Activated naive CD4-positive, alpha-beta T cell treated with anti-CD3 and anti-CD28 coated beads, Interleukin-2, amount 50 U/mL, for 72 hours (primary cell): ENCODE measurements at regions not wholly inside any gene's neighbourhood (a gene's known extent, or its start where the extent isn't known, plus 50 kb on each side); places are given as distances from the start of the nearest gene placed in this dataset.
"Not testable (repeated sequence)": the region's sequence is repeated elsewhere in the genome, so short reads cannot be mapped to it uniquely, and the experiment has no call there.

Experiments used
- ATAC-seq, 2 donors: fragments of 150-1000 bp; cut with Tn5 transposase; 2 replicates each; pipeline ENCODE4 v1.10.0; 2021; ENCODE audit warnings: mild to moderate bottlenecking in 2 of 2, moderate library complexity in 2 of 2
- DNase-seq, 2 donors: peaks; one replicate each; pipeline ENCODE4 v3.0.0; 2021 to 2022; ENCODE audit warnings: low spot score in 2 of 2
- H3K27ac Mint-ChIP-seq, 2 donors: one replicate each; pipeline ENCODE4 v1.8.0; 2022; ENCODE audit warnings: mild to moderate bottlenecking in 2 of 2, mixed read lengths in 2 of 2
- H3K36me3 Mint-ChIP-seq, 2 donors: one replicate each; pipeline ENCODE4 v1.8.0; 2022; ENCODE audit warnings: mixed read lengths in 2 of 2
- H3K9me3 Mint-ChIP-seq, 2 donors: one replicate each; pipeline ENCODE4 v1.8.0; 2022; ENCODE audit warnings: mixed read lengths in 2 of 2

GRCh38 chr4:110853242-110853641, 230.4 kb upstream of the PITX2 start:
- Mint-ChIP-seq H3K27ac (no peak overlapping the region), H3K9me3 (no peaks in the 10 kb centered on the region), H3K36me3 (no peaks in the 10 kb centered on the region)
- no peak for ATAC-seq
- DNase-seq, result no peak

DNA sequence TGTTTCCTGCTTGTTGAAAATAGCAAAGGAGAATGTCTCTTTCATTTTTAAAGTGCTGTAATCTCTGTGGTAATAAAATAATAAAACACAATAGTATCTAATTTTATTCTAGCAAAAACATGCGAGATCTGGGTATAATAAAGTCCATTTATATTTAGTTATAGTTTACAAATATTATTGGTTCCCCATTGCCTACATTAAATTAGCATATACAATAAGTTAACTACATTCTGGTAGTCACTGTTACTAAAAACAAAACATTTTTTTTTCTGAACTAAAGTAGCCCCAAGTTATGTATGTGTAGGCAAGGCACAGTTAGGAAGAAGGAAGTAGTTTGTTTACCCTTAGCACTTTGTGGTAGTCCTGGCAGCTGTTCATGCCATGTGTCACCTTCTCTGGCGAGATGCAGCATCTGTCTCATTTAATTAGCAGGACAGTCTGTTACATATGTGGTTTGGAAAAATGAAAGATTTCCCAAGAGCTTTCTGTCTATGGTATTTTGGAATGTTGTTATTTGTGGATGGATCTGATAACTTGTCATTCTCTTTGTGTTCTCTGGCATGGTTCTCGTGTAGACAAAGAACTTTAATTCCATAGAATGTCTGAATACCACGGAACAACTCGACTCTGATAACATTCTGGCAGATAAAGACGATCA, 231.3 kb upstream of the PITX2 start:
- H3K36me3 Mint-ChIP-seq, result no peaks in the 10 kb centered on the region
- ATAC-seq, result no peak
- DNase-seq, result no peak
- no peaks in the 10 kb centered on the region for H3K9me3 Mint-ChIP-seq
- H3K27ac Mint-ChIP-seq, result no peak overlapping the region

GRCh38 chr4:110860125-110860524, 237.2 kb upstream of the PITX2 start:
- ATAC-seq, result no peak
- Mint-ChIP-seq H3K36me3 (no peaks in the 10 kb centered on the region), H3K27ac (no peak overlapping the region), H3K9me3 (no peaks in the 10 kb centered on the region)
- no peak for DNase-seq

GRCh38 chr4:110860901-110861300, 238.0 kb upstream of the PITX2 start:
- ATAC-seq (no peak), DNase-seq (no peak)
- no peak overlapping the region for H3K27ac Mint-ChIP-seq
- H3K9me3 Mint-ChIP-seq, result no peaks in the 10 kb centered on the region
- no peaks in the 10 kb centered on the region for H3K36me3 Mint-ChIP-seq

GRCh38 chr4:110865611-110866259, 242.9 kb upstream of the PITX2 start:
- Mint-ChIP-seq H3K36me3 (no peaks in the 10 kb centered on the region), H3K27ac (no peak overlapping the region), H3K9me3 (no peaks in the 10 kb centered on the region)
- ATAC-seq (no peak), DNase-seq (no peak)

DNA sequence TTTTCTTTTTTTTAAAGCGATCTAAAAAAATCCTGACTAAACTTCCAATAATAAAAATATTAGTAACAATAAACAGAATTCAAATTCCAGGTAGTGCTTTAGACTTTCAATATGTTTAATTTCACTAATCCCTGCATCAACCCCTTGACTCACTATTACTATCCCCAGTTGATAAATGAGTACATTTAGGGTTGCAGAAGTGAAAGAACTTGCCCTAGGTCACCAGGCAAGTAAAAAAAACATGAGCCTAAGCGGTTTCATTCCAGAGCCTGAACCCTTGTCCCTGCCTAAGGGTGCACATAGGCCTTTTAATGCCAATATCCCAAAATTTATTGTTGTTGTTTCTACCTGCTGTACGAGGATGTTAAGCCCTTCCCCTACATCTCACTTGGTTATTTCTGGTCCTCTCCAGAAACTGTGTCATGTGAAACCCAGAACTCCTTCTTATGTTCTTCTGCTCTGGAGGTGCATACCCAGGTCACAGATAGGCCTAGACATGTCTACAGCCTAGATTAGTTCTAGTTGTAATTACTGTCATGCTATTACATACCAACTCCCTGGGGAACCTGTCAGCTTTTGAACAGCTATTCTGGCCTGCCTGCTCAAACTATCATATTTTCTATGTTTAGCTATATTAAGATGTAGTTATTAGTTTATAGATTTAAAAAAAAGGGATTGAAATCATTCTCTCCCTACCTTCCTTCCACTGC, 244.5 kb upstream of the PITX2 start:
- Mint-ChIP-seq H3K27ac (no peak overlapping the region), H3K9me3 (no peaks in the 10 kb centered on the region), H3K36me3 (no peaks in the 10 kb centered on the region)
- ATAC-seq (no peak), DNase-seq (no peak)

- no peaks in the 10 kb centered on the region for H3K9me3 Mint-ChIP-seq
- no peak overlapping the region for H3K27ac Mint-ChIP-seq
- no peaks in the 10 kb centered on the region for H3K36me3 Mint-ChIP-seq
- ATAC-seq (no peak), DNase-seq (no peak)
Measured at GRCh38 chr4:110867981-110868720, 245.3 kb upstream of the PITX2 start.

DNA sequence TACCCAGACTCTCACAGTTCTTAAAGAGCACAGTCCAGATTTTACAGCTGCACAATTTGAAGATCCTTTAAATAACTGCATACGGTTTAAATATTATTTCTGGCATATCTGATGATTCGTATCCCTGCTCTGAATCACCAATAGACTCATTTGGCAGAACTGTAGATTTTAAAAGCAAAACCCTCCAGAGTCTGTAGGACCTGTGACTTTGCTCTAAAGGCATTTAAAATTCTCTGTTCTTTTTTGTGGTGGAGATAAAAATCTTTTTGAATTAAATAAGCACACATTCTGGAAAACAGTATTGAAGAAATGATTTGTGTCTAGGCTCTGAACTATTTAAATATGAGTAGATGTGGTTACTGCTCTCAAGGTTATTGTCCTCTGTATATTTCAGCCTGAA, 246.2 kb upstream of the PITX2 start:
- no peak for ATAC-seq
- no peaks in the 10 kb centered on the region for H3K36me3 Mint-ChIP-seq
- no peak overlapping the region for H3K27ac Mint-ChIP-seq

DNA sequence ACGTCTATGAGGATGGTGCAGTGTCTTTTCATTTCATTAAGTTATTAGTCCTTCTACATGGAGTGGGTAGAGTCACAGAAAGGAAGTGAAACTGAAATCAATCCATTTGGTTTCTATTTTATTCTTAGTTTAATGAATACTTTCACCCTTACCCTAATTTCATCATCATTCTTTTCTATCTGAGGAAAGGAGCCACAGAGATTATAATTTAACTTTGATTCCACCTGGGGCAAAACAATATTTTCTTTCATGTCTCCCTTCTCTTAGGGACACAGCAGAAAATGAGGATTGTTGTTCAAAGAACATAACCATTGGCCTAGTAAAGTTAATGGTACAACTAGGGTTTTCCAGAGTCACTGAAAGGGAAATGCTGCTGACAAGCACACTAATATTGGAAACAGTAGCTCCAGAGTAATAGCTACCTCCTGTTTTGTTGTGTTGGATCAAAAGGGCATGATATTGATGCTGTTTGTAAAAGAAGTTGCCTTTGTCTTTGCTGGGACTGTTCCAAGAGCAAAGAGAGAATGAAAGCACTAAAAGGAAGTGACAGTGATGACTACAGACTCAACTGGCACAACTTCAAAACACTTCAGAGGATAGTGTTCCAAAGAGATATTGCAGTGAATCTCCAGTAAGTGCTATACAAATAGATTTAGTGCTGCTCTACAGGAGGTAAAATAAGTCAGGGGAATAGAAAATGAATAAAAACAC, 247.1 kb upstream of the PITX2 start:
- no peaks in the 10 kb centered on the region for H3K36me3 Mint-ChIP-seq
- ATAC-seq, result no peak
- no peaks in the 10 kb centered on the region for H3K9me3 Mint-ChIP-seq
- DNase-seq, result no peak
- H3K27ac Mint-ChIP-seq, result no peak overlapping the region

More for the DNA sequence above, 246.2 kb upstream of the PITX2 start:
- no peak for DNase-seq
- no peaks in the 10 kb centered on the region for H3K9me3 Mint-ChIP-seq

DNA sequence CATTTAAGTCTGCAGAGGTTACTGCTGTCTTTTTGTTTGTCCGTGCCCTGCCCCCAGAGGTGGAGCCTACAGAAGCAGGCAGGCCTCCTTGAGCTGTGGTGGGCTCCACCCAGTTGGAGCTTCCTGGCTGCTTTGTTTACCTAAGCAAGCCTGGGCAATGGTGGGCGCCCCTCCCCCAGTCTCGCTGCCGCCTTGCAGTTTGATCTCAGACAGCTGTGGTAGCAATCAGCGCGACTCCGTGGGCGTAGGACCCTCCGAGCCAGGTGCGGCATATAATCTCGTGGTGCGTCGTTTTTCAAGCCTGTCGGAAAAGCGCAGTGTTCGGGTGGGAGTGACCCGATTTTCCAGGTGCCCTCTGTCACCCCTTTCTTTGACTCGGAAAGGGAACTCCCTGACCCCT, 253.3 kb upstream of the PITX2 start:
- H3K9me3 Mint-ChIP-seq, result peaks cover 10% of the 10 kb centered on the region in 2 donors
- ATAC-seq, DNase-seq, H3K36me3 Mint-ChIP-seq, H3K27ac Mint-ChIP-seq: not testable (repeated sequence)

DNA sequence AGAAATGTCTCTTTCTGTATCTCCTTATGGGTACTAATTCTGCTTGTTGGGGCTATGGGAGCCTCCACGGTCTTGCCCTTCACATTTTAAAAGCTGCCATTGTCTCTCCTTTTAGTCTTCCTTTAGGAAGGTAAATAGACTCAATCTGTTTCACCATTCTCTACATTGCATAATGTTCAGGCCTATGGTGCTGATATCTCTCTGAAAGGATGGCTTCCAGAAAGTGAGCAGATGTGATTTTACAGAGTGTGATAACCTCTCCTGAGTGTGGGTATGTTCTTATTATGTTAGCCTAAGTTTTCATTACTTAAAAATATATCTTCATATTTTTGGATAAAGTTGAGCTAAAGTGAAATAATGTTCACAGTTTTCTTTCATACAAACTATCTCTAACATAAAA, 254.0 kb upstream of the PITX2 start:
- no peak for DNase-seq
- ATAC-seq, result no peak
- peaks cover 0 to 5% of the 10 kb centered on the region in 2 donors for H3K36me3 Mint-ChIP-seq
- H3K27ac Mint-ChIP-seq, result no peak overlapping the region
- H3K9me3 Mint-ChIP-seq, result peaks cover 10 to 14% of the 10 kb centered on the region in 2 donors

DNA sequence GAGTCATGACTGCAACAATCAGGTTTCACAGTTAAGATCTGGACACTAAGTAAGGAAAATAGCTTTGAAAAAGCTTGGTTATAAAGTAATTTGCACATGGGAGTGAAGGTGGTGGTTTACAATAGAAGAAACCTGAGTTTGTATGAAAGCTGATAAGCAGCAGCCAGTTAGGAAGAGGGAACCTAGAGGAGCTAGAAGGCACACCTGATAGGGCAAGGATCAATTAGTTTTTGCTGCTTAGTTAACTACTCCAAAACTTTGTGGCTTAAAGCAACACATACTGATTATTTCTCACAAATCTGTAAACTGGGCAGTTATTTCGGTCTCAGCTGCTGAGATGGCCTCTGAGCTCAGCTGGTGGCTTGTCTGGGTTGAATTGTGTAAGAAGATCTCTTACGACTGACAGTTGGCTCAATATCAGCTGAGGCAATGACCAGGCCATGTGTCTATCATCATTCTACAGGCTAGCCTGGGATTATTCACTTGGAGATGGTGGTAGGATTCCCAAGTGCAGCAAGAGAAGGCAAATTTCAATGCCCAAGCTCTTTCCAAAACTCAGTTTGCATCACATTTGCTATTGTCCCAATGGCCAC, 255.0 kb upstream of the PITX2 start:
- no peak overlapping the region for H3K27ac Mint-ChIP-seq
- H3K36me3 Mint-ChIP-seq, result peaks cover 0 to 5% of the 10 kb centered on the region in 2 donors
- DNase-seq (no peak), ATAC-seq (no peak)
- peaks cover 10 to 14% of the 10 kb centered on the region in 2 donors for H3K9me3 Mint-ChIP-seq

DNA sequence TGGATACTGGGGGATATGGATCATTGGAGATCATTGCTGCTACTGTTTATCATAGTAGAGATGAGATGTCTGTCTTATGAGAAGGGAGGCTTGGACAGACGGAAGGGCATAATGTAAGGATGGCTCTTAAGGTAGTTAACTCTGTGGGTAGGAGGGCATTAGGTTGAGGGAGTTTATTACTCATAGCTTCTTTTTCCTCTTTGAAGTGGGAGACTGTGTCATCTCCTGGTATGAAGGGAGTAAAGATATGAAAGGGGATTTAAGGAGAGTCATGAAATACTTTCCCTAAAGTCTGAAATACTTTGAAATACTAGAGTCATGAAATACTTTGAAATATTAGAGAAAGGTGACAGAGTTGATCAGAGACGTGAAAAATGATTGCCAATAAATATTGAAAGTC, 255.5 kb upstream of the PITX2 start:
- peaks cover 0 to 5% of the 10 kb centered on the region in 2 donors for H3K36me3 Mint-ChIP-seq
- ATAC-seq (no peak), DNase-seq (no peak)
- peaks cover 10 to 14% of the 10 kb centered on the region in 2 donors for H3K9me3 Mint-ChIP-seq
- no peak overlapping the region for H3K27ac Mint-ChIP-seq

DNA sequence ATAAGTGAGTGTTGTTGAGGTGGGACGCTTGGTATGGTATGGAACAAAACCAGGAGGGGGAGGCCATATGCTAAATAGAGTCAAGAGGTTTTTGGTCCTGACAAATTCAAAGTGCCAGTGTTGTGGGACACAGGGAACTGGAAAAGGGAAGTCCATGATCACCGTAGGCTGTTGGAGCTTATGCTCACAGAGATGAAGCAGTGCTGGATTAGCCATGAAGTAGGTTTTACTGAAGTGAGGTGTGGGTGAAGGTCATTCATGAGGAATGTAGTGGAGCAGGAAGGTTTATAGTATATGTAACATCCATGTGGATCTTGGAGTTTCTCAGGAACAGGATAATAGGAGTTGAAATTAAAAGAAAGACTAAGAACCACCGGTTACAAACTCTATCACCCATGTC, 256.1 kb upstream of the PITX2 start:
- ATAC-seq (no peak), DNase-seq (no peak)
- no peak overlapping the region for H3K27ac Mint-ChIP-seq
- H3K9me3 Mint-ChIP-seq, result peaks cover 10 to 14% of the 10 kb centered on the region in 2 donors
- H3K36me3 Mint-ChIP-seq, result peaks cover 0 to 5% of the 10 kb centered on the region in 2 donors

- H3K27ac Mint-ChIP-seq, result no peak overlapping the region
Measured at GRCh38 chr4:110886270-110886669, 263.4 kb upstream of the PITX2 start.

DNA sequence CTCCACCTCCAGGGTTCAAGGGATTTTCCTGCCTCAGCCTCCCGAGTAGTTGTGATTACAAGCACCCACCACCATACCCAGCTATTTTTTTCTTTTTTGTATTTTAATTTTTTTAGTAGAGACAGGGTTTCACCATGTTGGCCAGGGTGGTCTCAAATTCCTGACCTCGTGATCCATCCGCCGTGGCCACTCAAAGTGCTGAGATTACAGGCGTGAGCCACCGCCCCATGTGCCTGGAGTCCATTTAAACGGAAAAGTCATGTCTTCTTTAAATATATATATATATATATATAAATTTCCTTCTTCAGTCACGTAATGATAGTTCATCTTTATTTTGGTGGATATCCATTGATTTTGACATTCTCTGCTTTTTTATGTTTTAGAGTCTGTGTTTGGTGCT, 264.0 kb upstream of the PITX2 start:
- DNase-seq (no peak), ATAC-seq (no peak)
- H3K27ac Mint-ChIP-seq, result no peak overlapping the region
- H3K9me3 Mint-ChIP-seq, result peaks cover 0 to 6% of the 10 kb centered on the region in 2 donors
- H3K36me3 Mint-ChIP-seq, result no peaks in the 10 kb centered on the region

More at GRCh38 chr4:110886270-110886669, 263.4 kb upstream of the PITX2 start:
- no peak for ATAC-seq
- DNase-seq, result no peak
- H3K36me3 Mint-ChIP-seq, result no peaks in the 10 kb centered on the region
- H3K9me3 Mint-ChIP-seq, result peaks cover 0 to 8% of the 10 kb centered on the region in 2 donors
